Vagina (tissue), 2 donors: ENCODE measurements at regions not wholly inside any gene's neighbourhood (a gene's known extent, or its start where the extent isn't known, plus 50 kb on each side); places are given as distances from the start of the nearest gene placed in this dataset.

Experiments
- DNase-seq, 2 donors: peaks; one replicate each; pipeline ENCODE4 v3.0.0-alpha.2; 2017; ENCODE audit errors: extremely low spot score in 2 of 2
- H3K27ac ChIP-seq: fragments of 200-600 bp; sonication (generic); one replicate; pipeline ENCODE4 v1.5.1; 2019
- H3K27me3 ChIP-seq: fragments of 200-600 bp; sonication (generic); one replicate; pipeline ENCODE4 v1.5.1; 2019
- H3K36me3 ChIP-seq, 2 donors: fragments of 200-600 bp; sonication (generic); one replicate each; pipeline ENCODE4 v1.5.1; 2017 to 2019
- H3K4me1 ChIP-seq: fragments of 200-600 bp; sonication (generic); one replicate; pipeline ENCODE4 v1.5.1; 2019
- H3K4me3 ChIP-seq, 2 donors: fragments of 200-600 bp; sonication (generic); 1 replicate in 1 of 2; 2 replicates in 1 of 2; pipeline ENCODE4 v1.5.1; 2016 to 2019
- H3K9me3 ChIP-seq: fragments of 200-600 bp; sonication (generic); one replicate; pipeline ENCODE4 v1.5.1; 2019
- POLR2A ChIP-seq, 2 donors: fragments of 450-650 bp; IDR thresholded peaks; one replicate each; pipeline ENCODE4 v1.6.1; 2017; ENCODE audit warnings: antibody characterized with exemption in 2 of 2, mild to moderate bottlenecking in 2 of 2, moderate library complexity in 2 of 2
- POLR2AphosphoS5 ChIP-seq, 2 donors: sonication (generic); formaldehyde crosslinking; IDR thresholded peaks; one replicate each; pipeline ENCODE4 v1.9.0; 2017; ENCODE audit warnings: antibody characterized with exemption in 2 of 2, mild to moderate bottlenecking in 2 of 2, low read depth in 1 of 2; ENCODE audit not compliant: insufficient read depth in 1 of 2
- intact Hi-C: fragments of 100-400 bp; cut with DNase I; formaldehyde crosslinking; loops from one replicate; pipeline ENCODE4 v1.15.1; 2023
- TF ChIP-seq, protein P1 (sequence below), 3 experiments: fragments of 450-650 bp in 2 of 3; fragments of 200-600 bp in 1 of 3; sonication (generic) in 1 of 3; IDR thresholded peaks; one replicate each; pipeline ENCODE4 v1.5.1; 2017 to 2019; ENCODE audit warnings: antibody characterized with exemption in 3 of 3, mild to moderate bottlenecking in 2 of 3, moderate library complexity in 2 of 3

DNA sequence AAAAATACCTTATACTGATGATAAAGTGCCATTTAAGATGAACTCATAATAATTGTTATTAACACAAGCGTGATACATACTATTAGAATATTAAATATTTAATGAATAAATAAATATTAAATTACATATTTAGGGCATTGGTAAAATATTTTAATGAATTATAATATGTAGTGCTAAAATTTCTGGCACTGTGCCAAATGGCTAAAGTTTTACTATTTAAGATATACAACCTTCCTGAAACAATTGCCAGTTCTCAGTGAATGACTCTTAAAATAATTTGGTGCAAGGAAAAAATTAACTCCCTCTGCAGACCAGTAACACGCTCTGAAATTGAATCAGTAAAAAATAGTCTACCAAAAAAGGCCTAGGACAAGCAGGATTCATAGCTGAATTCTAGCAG, 428.9 kb upstream of the ATXN7L3B start:
- DNase-seq: no peak
- Histone ChIP-seq H3K9me3 (no peaks in the 10 kb centered on the region), H3K27me3 (no peaks in the 10 kb centered on the region), H3K4me1 (no peaks in the 10 kb centered on the region), H3K27ac (no peak overlapping the region), H3K4me3 (no peak overlapping the region), H3K36me3 (no peaks in the 10 kb centered on the region)
- intact Hi-C loops: loop anchor here (5.0 kb wide), 1 partner anchor 34 kb away; no protein-coding TSS in a partner anchor
- no peak for TF ChIP-seq POLR2A (IDR thresholded peaks at IDR 0.05)
- no peak for TF ChIP-seq POLR2AphosphoS5 (IDR thresholded peaks at IDR 0.05; ENCODE audit: insufficient read depth in 1 of 2, low read depth in 1 of 2)
- TF ChIP-seq, protein P1, sequence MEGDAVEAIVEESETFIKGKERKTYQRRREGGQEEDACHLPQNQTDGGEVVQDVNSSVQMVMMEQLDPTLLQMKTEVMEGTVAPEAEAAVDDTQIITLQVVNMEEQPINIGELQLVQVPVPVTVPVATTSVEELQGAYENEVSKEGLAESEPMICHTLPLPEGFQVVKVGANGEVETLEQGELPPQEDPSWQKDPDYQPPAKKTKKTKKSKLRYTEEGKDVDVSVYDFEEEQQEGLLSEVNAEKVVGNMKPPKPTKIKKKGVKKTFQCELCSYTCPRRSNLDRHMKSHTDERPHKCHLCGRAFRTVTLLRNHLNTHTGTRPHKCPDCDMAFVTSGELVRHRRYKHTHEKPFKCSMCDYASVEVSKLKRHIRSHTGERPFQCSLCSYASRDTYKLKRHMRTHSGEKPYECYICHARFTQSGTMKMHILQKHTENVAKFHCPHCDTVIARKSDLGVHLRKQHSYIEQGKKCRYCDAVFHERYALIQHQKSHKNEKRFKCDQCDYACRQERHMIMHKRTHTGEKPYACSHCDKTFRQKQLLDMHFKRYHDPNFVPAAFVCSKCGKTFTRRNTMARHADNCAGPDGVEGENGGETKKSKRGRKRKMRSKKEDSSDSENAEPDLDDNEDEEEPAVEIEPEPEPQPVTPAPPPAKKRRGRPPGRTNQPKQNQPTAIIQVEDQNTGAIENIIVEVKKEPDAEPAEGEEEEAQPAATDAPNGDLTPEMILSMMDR (IDR thresholded peaks at IDR 0.05): no peak

DNA sequence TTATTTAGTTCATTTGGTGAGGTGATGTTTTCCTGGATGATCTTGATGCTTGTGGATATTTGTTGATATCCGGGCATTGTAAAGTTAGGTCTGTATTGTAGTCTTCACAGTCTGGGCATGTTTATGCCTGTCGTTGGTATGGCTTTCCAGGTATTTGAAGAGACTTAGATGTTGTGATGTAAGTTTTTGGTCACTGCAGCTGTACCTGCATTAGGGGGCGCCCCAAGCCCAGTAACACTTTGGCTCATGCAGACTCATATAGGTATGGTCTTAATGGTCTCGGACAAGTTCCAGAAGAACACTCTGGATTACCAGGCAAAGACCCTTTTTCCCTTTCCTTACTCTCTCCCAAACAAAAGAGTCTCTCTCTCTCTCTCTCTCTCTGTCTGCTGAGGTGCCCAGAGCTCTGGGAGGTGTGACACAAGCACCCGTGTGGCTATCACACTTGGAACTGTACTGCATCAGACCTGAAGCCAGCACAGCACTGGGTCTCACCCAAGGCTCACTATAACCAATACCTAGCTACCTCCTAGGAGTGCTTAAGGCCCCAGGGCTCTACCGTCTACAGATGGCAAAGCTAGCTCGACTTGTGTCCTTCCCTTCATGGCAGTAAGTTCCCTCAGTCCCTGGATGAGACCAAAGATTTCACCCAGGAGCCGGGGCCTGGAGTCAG, 425.8 kb upstream of the ATXN7L3B start:
- Histone ChIP-seq H3K27me3 (no peaks in the 10 kb centered on the region), H3K36me3 (no peaks in the 10 kb centered on the region), H3K9me3 (no peaks in the 10 kb centered on the region), H3K4me3 (no peak overlapping the region), H3K4me1 (no peaks in the 10 kb centered on the region), H3K27ac (no peak overlapping the region)
- TF ChIP-seq POLR2AphosphoS5 (IDR thresholded peaks at IDR 0.05; ENCODE audit: insufficient read depth in 1 of 2, low read depth in 1 of 2) (no peak), POLR2A (IDR thresholded peaks at IDR 0.05) (no peak)
- TF ChIP-seq, protein P1 (IDR thresholded peaks at IDR 0.05): no peak
- intact Hi-C loops: no loop called here
- no peak for DNase-seq

DNA sequence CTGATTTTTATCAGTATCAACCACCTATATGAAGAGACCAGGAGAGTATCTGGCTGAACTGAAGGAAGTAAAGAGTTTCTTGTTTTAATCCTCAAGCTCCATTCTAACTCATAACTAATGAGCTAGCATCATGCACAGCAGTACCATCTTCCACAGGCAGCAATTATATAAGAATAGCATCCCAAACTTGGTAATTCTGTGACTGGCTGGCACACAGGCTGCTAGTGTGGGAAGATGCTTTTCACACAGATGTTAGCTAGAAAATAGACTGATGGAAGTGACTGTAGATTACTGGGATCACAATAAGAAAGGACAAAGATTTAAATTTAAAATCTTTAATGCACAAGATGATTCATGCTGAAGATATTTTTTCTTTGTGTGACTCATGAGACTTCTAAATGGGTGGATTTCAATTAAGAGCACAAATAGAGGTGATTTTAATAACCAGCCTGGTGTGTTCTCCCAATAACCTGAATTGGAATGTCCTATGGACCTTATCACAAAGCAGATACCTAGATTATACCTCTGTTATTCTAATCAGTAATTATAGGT, 417.7 kb upstream of the ATXN7L3B start:
- DNase-seq: no peak
- no peak overlapping the region for H3K27ac ChIP-seq
- H3K27me3 ChIP-seq: no peaks in the 10 kb centered on the region
- intact Hi-C loops: no loop called here
- no peak overlapping the region for H3K4me3 ChIP-seq
- H3K4me1 ChIP-seq: no peaks in the 10 kb centered on the region
- H3K36me3 ChIP-seq: no peaks in the 10 kb centered on the region
- H3K9me3 ChIP-seq: no peaks in the 10 kb centered on the region
- TF ChIP-seq POLR2AphosphoS5 (IDR thresholded peaks at IDR 0.05; ENCODE audit: insufficient read depth in 1 of 2, low read depth in 1 of 2): no peak
- TF ChIP-seq, protein P1 (IDR thresholded peaks at IDR 0.05): no peak
- TF ChIP-seq POLR2A (IDR thresholded peaks at IDR 0.05): no peak

DNA sequence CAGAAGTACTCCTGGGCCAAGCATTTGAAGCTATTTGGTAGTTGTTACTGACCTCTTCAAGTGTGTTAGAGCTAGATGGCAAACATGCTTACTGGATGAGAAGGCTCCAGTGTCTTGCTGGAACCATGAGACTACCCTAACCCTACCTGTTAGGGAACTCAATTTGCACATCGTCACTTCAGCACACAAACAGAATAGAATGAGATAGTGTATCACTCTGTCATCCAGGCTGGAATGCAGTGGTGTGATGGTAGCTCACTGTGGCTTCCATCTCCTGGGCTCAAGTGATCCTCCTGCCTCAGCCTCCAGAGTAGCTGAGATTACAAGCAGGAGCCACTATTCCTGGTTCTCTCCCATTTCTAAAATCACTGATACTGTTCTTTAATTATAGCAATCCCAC, 417.0 kb upstream of the ATXN7L3B start:
- Histone ChIP-seq H3K27me3 (no peaks in the 10 kb centered on the region), H3K9me3 (no peaks in the 10 kb centered on the region)

More for the DNA sequence above, 417.0 kb upstream of the ATXN7L3B start:
- no peaks in the 10 kb centered on the region for H3K36me3 ChIP-seq
- DNase-seq: no peak
- H3K4me3 ChIP-seq: no peak overlapping the region
- intact Hi-C loops: no loop called here
- no peaks in the 10 kb centered on the region for H3K4me1 ChIP-seq
- H3K27ac ChIP-seq: no peak overlapping the region
- TF ChIP-seq POLR2AphosphoS5 (IDR thresholded peaks at IDR 0.05; ENCODE audit: insufficient read depth in 1 of 2, low read depth in 1 of 2): no peak
- TF ChIP-seq, protein P1 (IDR thresholded peaks at IDR 0.05): no peak
- no peak for TF ChIP-seq POLR2A (IDR thresholded peaks at IDR 0.05)
